Upper lobe of right lung (tissue), 1 donor: ENCODE measurements at regions not wholly inside any gene's neighbourhood (a gene's known extent, or its start where the extent isn't known, plus 50 kb on each side); places are given as distances from the start of the nearest gene placed in this dataset.

ENCODE experiments used
- ATAC-seq: fragments of 200-7000 bp; cut with Tn5 transposase; one replicate; pipeline ENCODE4 v1.9.1; 2020; ENCODE audit warnings: mild to moderate bottlenecking, moderate library complexity
- DNase-seq: peaks from one replicate; pipeline ENCODE4 v3.0.0-alpha.2; 2020
- H3K27ac ChIP-seq: fragments of 200-600 bp; one replicate; pipeline ENCODE4 v1.8.0; 2022
- H3K27me3 ChIP-seq: fragments of 200-600 bp; one replicate; pipeline ENCODE4 v1.8.0; 2022; ENCODE audit warnings: mild to moderate bottlenecking
- H3K36me3 ChIP-seq: fragments of 200-600 bp; one replicate; pipeline ENCODE4 v1.8.0; 2022
- H3K4me1 ChIP-seq: fragments of 200-600 bp; one replicate; pipeline ENCODE4 v1.8.0; 2022
- H3K4me3 ChIP-seq: fragments of 200-600 bp; one replicate; pipeline ENCODE4 v1.8.0; 2022; ENCODE audit warnings: mild to moderate bottlenecking
- H3K9me3 ChIP-seq: fragments of 200-600 bp; one replicate; pipeline ENCODE4 v1.8.0; 2022
- CTCF ChIP-seq: fragments of 200-600 bp; IDR thresholded peaks from one replicate; pipeline ENCODE4 v1.8.0; 2022; ENCODE audit warnings: antibody characterized with exemption
- intact Hi-C: fragments of 100-400 bp; cut with DNase I; formaldehyde crosslinking; loops from one replicate; pipeline ENCODE4 v1.11.0; 2022
- donor health status: DM: no; HTN: yes; CAD: no; lungs with severe emphysema.

GRCh38 chrX:147763131-147763530 is 148.6 kb upstream of the FMR1 start:
- DNase-seq: no peak
- intact Hi-C loops: no loop called here
- Histone ChIP-seq H3K9me3 (no peaks in the 10 kb centered on the region), H3K4me3 (no peak overlapping the region), H3K4me1 (no peaks in the 10 kb centered on the region), H3K27ac (no peak overlapping the region), H3K36me3 (no peaks in the 10 kb centered on the region), H3K27me3 (no peaks in the 10 kb centered on the region)
- no peak for ATAC-seq
- no peak for TF ChIP-seq CTCF

GRCh38 chrX:147764868-147765267 is 146.9 kb upstream of the FMR1 start:
- no peak overlapping the region for H3K27ac ChIP-seq
- TF ChIP-seq CTCF: no peak
- no peak for DNase-seq
- intact Hi-C loops: no loop called here
- no peak overlapping the region for H3K4me3 ChIP-seq
- no peaks in the 10 kb centered on the region for H3K9me3 ChIP-seq
- no peak for ATAC-seq
- no peaks in the 10 kb centered on the region for H3K36me3 ChIP-seq
- no peaks in the 10 kb centered on the region for H3K4me1 ChIP-seq
- H3K27me3 ChIP-seq: no peaks in the 10 kb centered on the region

- Histone ChIP-seq H3K27ac (no peak overlapping the region), H3K36me3 (no peaks in the 10 kb centered on the region), H3K9me3 (no peaks in the 10 kb centered on the region), H3K27me3 (no peaks in the 10 kb centered on the region), H3K4me3 (no peak overlapping the region), H3K4me1 (no peaks in the 10 kb centered on the region)
- no peak for TF ChIP-seq CTCF
- no peak for ATAC-seq
- intact Hi-C loops: no loop called here
- no peak for DNase-seq
Measured at GRCh38 chrX:147770858-147771257, 140.9 kb upstream of the FMR1 start.

- no peak overlapping the region for H3K4me3 ChIP-seq
- H3K27me3 ChIP-seq: no peaks in the 10 kb centered on the region
- intact Hi-C loops: no loop called here
- H3K27ac ChIP-seq: no peak overlapping the region
- DNase-seq: no peak
- no peaks in the 10 kb centered on the region for H3K4me1 ChIP-seq
- H3K9me3 ChIP-seq: no peaks in the 10 kb centered on the region
- no peaks in the 10 kb centered on the region for H3K36me3 ChIP-seq
- no peak for TF ChIP-seq CTCF
- no peak for ATAC-seq
Measured at GRCh38 chrX:147776988-147777387, 134.7 kb upstream of the FMR1 start.

- intact Hi-C loops: no loop called here
- no peak for DNase-seq
- Histone ChIP-seq H3K27me3 (no peaks in the 10 kb centered on the region), H3K4me3 (no peak overlapping the region), H3K27ac (no peak overlapping the region), H3K36me3 (no peaks in the 10 kb centered on the region), H3K4me1 (no peaks in the 10 kb centered on the region), H3K9me3 (no peaks in the 10 kb centered on the region)
- TF ChIP-seq CTCF: no peak
- ATAC-seq: no peak
Measured at GRCh38 chrX:147779173-147779572, 132.5 kb upstream of the FMR1 start.

GRCh38 chrX:147781844-147782243 is 129.9 kb upstream of the FMR1 start:
- no peak overlapping the region for H3K4me3 ChIP-seq
- H3K27ac ChIP-seq: no peak overlapping the region
- TF ChIP-seq CTCF: no peak
- no peaks in the 10 kb centered on the region for H3K4me1 ChIP-seq
- no peak for DNase-seq
- ATAC-seq: no peak
- H3K36me3 ChIP-seq: no peaks in the 10 kb centered on the region
- no peaks in the 10 kb centered on the region for H3K27me3 ChIP-seq
- intact Hi-C loops: no loop called here
- no peaks in the 10 kb centered on the region for H3K9me3 ChIP-seq
